Stomach (tissue), 8 donors: ENCODE measurements at regions not wholly inside any gene's neighbourhood (a gene's known extent, or its start where the extent isn't known, plus 50 kb on each side); places are given as distances from the start of the nearest gene placed in this dataset.

Experiments
- DNase-seq, 2 donors: peaks; one replicate each; pipeline versions ENCODE4 v3.0.0 to v3.0.0-alpha.2; 2013 to 2019
- H3K27ac ChIP-seq, 5 donors: fragments of 200-600 bp in 4 of 5; sonication (generic) in 4 of 5; one replicate each; pipeline ENCODE4 v1.5.1; 2013 to 2019; ENCODE audit warnings: mild to moderate bottlenecking in 1 of 5, moderate library complexity in 1 of 5
- H3K27me3 ChIP-seq, 3 donors: fragments of 200-600 bp; sonication (generic); one replicate each; pipeline ENCODE4 v1.5.1; 2017 to 2019; ENCODE audit warnings: mixed run types in 1 of 3
- H3K36me3 ChIP-seq, 4 donors: fragments of 200-600 bp; sonication (generic); 1 replicate in 3 of 4; 2 replicates in 1 of 4; pipeline ENCODE4 v1.5.1; 2016 to 2019
- H3K4me1 ChIP-seq, 4 donors: fragments of 200-600 bp; sonication (generic); one replicate each; pipeline ENCODE4 v1.5.1; 2016 to 2019
- H3K4me3 ChIP-seq, 4 donors: fragments of 200-600 bp; sonication (generic) in 3 of 4; one replicate each; pipeline ENCODE4 v1.5.1; 2016 to 2019; ENCODE audit warnings: mild to moderate bottlenecking in 1 of 4
- H3K9me3 ChIP-seq, 4 donors: fragments of 200-600 bp; sonication (generic); one replicate each; pipeline ENCODE4 v1.5.1; 2016 to 2019
- EP300 ChIP-seq: sonication (generic); formaldehyde crosslinking; IDR thresholded peaks from one replicate; pipeline ENCODE4 v1.6.1; 2017; ENCODE audit warnings: antibody characterized with exemption
- POLR2A ChIP-seq, 4 donors: fragments of 450-650 bp; IDR thresholded peaks; one replicate each; pipeline ENCODE4 v1.6.1; 2016; ENCODE audit warnings: antibody characterized with exemption in 4 of 4, control low read depth in 2 of 4, mild to moderate bottlenecking in 1 of 4, moderate library complexity in 1 of 4
- POLR2AphosphoS5 ChIP-seq, 3 donors: sonication (generic); formaldehyde crosslinking; IDR thresholded peaks; one replicate each; pipeline ENCODE4 v1.6.1; 2016; ENCODE audit warnings: antibody characterized with exemption in 3 of 3
- WGBS, 5 donors: extraction: QIAGEN DNeasy Blood & Tissue Kit in 3 of 5; methylation state at CpG; one replicate each; pipeline versions ENCODE4 v1.1.5 to v1.1.7; 2013 to 2018; 5-methylcytosine and 5-hydroxymethylcytosine counted together
- intact Hi-C: fragments of 100-400 bp; cut with DNase I; formaldehyde crosslinking; loops from one replicate; pipeline ENCODE4 v1.15.1; 2023; ENCODE audit warnings: low total_unique reads
- TF ChIP-seq, protein P1 (sequence below), 7 experiments: fragments of 450-650 bp in 4 of 7; fragments of 200-600 bp in 3 of 7; sonication (generic) in 3 of 7; IDR thresholded peaks; one replicate each; pipeline ENCODE4 v1.5.1; 2016 to 2019; ENCODE audit warnings: antibody characterized with exemption in 7 of 7, control low read depth in 2 of 7, mild to moderate bottlenecking in 1 of 7
- donor health status: healthy with polysubstance abuse.
- donor health status: Bipolar disorder and iron deficiency.
- donor health status: healthy.

- H3K9me3 ChIP-seq: peaks cover 0 to 10% (median 0%) of the 10 kb centered on the region in 4 donors
- H3K4me1 ChIP-seq: no peaks in the 10 kb centered on the region
- no peak overlapping the region for H3K27ac ChIP-seq
- H3K27me3 ChIP-seq: no peaks in the 10 kb centered on the region
- no peaks in the 10 kb centered on the region for H3K36me3 ChIP-seq
- no peak overlapping the region for H3K4me3 ChIP-seq
- no peak for TF ChIP-seq POLR2A (IDR thresholded peaks at IDR 0.05)
- no peak for TF ChIP-seq POLR2AphosphoS5 (IDR thresholded peaks at IDR 0.05)
- TF ChIP-seq EP300: no peak
- TF ChIP-seq, protein P1, sequence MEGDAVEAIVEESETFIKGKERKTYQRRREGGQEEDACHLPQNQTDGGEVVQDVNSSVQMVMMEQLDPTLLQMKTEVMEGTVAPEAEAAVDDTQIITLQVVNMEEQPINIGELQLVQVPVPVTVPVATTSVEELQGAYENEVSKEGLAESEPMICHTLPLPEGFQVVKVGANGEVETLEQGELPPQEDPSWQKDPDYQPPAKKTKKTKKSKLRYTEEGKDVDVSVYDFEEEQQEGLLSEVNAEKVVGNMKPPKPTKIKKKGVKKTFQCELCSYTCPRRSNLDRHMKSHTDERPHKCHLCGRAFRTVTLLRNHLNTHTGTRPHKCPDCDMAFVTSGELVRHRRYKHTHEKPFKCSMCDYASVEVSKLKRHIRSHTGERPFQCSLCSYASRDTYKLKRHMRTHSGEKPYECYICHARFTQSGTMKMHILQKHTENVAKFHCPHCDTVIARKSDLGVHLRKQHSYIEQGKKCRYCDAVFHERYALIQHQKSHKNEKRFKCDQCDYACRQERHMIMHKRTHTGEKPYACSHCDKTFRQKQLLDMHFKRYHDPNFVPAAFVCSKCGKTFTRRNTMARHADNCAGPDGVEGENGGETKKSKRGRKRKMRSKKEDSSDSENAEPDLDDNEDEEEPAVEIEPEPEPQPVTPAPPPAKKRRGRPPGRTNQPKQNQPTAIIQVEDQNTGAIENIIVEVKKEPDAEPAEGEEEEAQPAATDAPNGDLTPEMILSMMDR (IDR thresholded peaks at IDR 0.05): no peak
- no peak for DNase-seq
- intact Hi-C loops: no loop called here
These were observed 475.6 kb upstream of the SYNCRIP start for GRCh38 chr6:86118271-86118670.

DNA sequence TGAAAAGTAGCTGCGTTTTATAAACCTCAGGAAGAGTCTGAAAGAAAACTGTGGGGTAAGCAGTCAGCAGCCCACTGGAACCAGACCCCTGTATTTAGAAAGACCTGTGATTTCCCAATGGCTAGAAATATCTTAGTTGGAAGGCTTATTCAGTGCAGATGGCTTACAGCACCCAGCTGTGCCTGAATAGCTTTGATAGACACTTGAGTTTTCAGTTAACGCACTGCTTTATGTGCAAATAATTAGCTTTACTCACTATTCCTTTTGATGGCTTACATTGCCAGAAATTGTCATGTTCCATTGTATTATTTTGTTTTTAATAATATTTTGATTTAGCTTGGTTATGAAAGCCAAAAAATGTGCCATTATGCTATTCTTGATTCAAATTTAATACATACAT, 465.3 kb upstream of the SYNCRIP start:
- 69 to 87% (median 76%) methylated on average over 2 of the region's 2 CpGs for WGBS, 5 donors
- no peaks in the 10 kb centered on the region for H3K4me1 ChIP-seq
- H3K9me3 ChIP-seq: peaks cover 0 to 14% (median 5%) of the 10 kb centered on the region in 4 donors
- no peak for TF ChIP-seq POLR2A (IDR thresholded peaks at IDR 0.05)
- no peak for TF ChIP-seq POLR2AphosphoS5 (IDR thresholded peaks at IDR 0.05)
- TF ChIP-seq, protein P1 (IDR thresholded peaks at IDR 0.05): no peak
- TF ChIP-seq EP300: no peak
- H3K27me3 ChIP-seq: no peaks in the 10 kb centered on the region
- H3K4me3 ChIP-seq: no peak overlapping the region
- intact Hi-C loops: no loop called here
- H3K36me3 ChIP-seq: no peaks in the 10 kb centered on the region
- no peak for DNase-seq
- no peak overlapping the region for H3K27ac ChIP-seq

- H3K36me3 ChIP-seq: no peaks in the 10 kb centered on the region
- TF ChIP-seq EP300: no peak
- TF ChIP-seq POLR2AphosphoS5 (IDR thresholded peaks at IDR 0.05): no peak
- TF ChIP-seq, protein P1 (IDR thresholded peaks at IDR 0.05): no peak
- no peak for TF ChIP-seq POLR2A (IDR thresholded peaks at IDR 0.05)
- H3K4me3 ChIP-seq: no peak overlapping the region
- peaks cover 0 to 12% (median 0%) of the 10 kb centered on the region in 4 donors for H3K9me3 ChIP-seq
- no peaks in the 10 kb centered on the region for H3K27me3 ChIP-seq
- H3K27ac ChIP-seq: no peak overlapping the region
- no peak for DNase-seq
- intact Hi-C loops: no loop called here
- H3K4me1 ChIP-seq: no peaks in the 10 kb centered on the region
- 88 to 95% (median 92%) methylated on average over 2 of the region's 2 CpGs for WGBS, 5 donors
These were observed 445.3 kb upstream of the SYNCRIP start for GRCh38 chr6:86087954-86088353.

DNA sequence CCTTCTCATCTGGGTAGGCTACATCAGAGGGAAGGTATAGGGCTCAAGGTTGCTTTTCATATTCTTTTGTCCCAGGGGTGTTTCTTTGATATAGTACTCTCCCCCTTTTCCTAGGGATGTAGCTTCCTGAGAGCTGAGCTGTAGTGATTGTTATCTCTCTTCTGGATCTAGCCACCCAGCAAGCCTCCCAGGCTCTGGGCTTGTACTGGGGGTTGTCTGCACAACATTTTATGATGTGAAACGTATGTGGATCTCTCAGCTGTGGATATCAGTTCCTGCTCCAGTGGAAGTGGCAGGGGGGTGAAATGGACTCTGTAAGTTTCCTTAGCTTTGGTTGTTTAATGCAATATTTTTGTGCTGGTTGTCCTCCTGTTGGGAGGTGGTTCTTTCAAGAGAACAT, 437.3 kb upstream of the SYNCRIP start:
- Histone ChIP-seq H3K4me3 (no peak overlapping the region), H3K27me3 (no peaks in the 10 kb centered on the region), H3K9me3 (peaks cover 0 to 9% (median 5%) of the 10 kb centered on the region in 4 donors), H3K4me1 (no peaks in the 10 kb centered on the region), H3K27ac (no peak overlapping the region), H3K36me3 (no peaks in the 10 kb centered on the region)
- intact Hi-C loops: no loop called here
- no peak for TF ChIP-seq POLR2A (IDR thresholded peaks at IDR 0.05)
- TF ChIP-seq, protein P1 (IDR thresholded peaks at IDR 0.05): no peak
- no peak for TF ChIP-seq EP300
- no peak for TF ChIP-seq POLR2AphosphoS5 (IDR thresholded peaks at IDR 0.05)
- WGBS, 5 donors: 33 to 45% (median 39%) methylated on average over 1 of the region's 1 CpG
- DNase-seq: no peak
